ENCODE measurements at regions not wholly inside any gene's neighbourhood (a gene's known extent, or its start where the extent isn't known, plus 50 kb on each side); places are given as distances from the start of the nearest gene placed in this dataset.

DNA sequence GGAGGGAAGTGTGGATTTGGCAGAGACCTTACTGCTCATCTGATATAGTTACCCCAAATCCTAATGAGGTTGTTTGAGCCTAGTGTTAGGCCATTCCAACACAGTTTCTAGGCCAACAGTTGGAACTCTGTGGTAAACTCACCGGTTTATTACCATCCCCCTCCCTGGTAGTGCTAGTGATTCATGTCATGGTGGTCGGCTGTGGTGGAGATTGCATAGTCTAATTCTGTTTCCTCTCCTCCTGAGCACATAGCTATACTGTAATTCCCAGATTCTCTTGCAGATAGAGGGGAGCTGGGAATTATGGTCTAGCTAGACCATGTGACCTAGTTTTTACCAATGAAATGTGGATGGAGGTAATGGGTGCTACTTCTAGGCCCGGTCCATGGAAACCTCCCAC, 123.7 kb upstream of the KIF26B start:
- Histone ChIP-seq H3K9me3 (ENCODE audit: control insufficient read depth, low read length) (no peaks in the 10 kb centered on the region), H3K27ac (ENCODE audit: low read depth, low read length, severe bottlenecking) (no peak overlapping the region), H3K4me1 (ENCODE audit: control insufficient read depth, insufficient read depth, low read length, poor library complexity, severe bottlenecking) (no peaks in the 10 kb centered on the region), H3K4me3 (ENCODE audit: extremely low read depth, insufficient read depth, low read length, poor library complexity, severe bottlenecking) (no peak overlapping the region), H3K36me3 (ENCODE audit: control insufficient read depth, insufficient read depth, low read length) (no peaks in the 10 kb centered on the region)
- WGBS, 2 experiments (ENCODE audit: insufficient coverage in 2 of 2), result 100% methylated on average over 1 of the region's 3 CpGs; no CpG with 5 or more reads in 1 of the 2 experiments

DNA sequence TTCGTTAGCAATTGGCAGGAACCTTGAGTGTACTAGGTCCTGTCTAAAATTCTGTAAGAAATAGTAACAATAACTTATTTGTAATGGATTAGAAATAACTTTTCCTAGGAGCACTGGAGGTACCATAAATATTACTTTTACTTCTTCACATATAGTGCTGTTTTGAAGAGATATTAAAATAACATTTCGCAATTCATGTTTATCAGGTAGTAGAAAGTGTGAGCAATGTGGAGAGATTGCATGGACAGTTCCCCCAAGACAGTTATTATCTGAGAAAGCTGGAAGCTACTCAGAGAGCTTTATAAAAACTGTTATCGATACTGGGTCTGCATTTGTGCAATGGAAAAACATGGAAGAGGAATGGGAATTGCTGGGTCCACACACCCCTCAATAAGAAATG, 128.5 kb upstream of the KIF26B start:
- 100% methylated on average over 1 of the region's 3 CpGs; no CpG with 5 or more reads in 1 of the 2 experiments for WGBS, 2 experiments (ENCODE audit: insufficient coverage in 2 of 2)
- H3K4me1 ChIP-seq (ENCODE audit: control insufficient read depth, insufficient read depth, low read length, poor library complexity, severe bottlenecking), result no peaks in the 10 kb centered on the region
- H3K27ac ChIP-seq (ENCODE audit: low read depth, low read length, severe bottlenecking), result no peak overlapping the region
- no peak overlapping the region for H3K4me3 ChIP-seq (ENCODE audit: extremely low read depth, insufficient read depth, low read length, poor library complexity, severe bottlenecking)
- H3K9me3 ChIP-seq (ENCODE audit: control insufficient read depth, low read length), result no peaks in the 10 kb centered on the region
- H3K36me3 ChIP-seq (ENCODE audit: control insufficient read depth, insufficient read depth, low read length), result peaks cover 3% of the 10 kb centered on the region

- Histone ChIP-seq H3K4me1 (ENCODE audit: control insufficient read depth, insufficient read depth, low read length, poor library complexity, severe bottlenecking) (no peaks in the 10 kb centered on the region), H3K4me3 (ENCODE audit: extremely low read depth, insufficient read depth, low read length, poor library complexity, severe bottlenecking) (no peak overlapping the region), H3K27ac (ENCODE audit: low read depth, low read length, severe bottlenecking) (no peak overlapping the region), H3K36me3 (ENCODE audit: control insufficient read depth, insufficient read depth, low read length) (peaks cover 3% of the 10 kb centered on the region), H3K9me3 (ENCODE audit: control insufficient read depth, low read length) (no peaks in the 10 kb centered on the region)
- WGBS, 2 experiments (ENCODE audit: insufficient coverage in 2 of 2), result 80 to 97% methylated on average over 1 to 4 of the region's 6 CpGs
Measured at GRCh38 chr1:245025525-245025924, 129.3 kb upstream of the KIF26B start.

GRCh38 chr1:245023222-245023621, 131.6 kb upstream of the KIF26B start:
- no CpG with 5 or more reads among the region's 2 CpGs for WGBS, 2 experiments (ENCODE audit: insufficient coverage in 2 of 2)
- H3K4me1 ChIP-seq (ENCODE audit: control insufficient read depth, insufficient read depth, low read length, poor library complexity, severe bottlenecking), result peaks cover 2% of the 10 kb centered on the region

DNA sequence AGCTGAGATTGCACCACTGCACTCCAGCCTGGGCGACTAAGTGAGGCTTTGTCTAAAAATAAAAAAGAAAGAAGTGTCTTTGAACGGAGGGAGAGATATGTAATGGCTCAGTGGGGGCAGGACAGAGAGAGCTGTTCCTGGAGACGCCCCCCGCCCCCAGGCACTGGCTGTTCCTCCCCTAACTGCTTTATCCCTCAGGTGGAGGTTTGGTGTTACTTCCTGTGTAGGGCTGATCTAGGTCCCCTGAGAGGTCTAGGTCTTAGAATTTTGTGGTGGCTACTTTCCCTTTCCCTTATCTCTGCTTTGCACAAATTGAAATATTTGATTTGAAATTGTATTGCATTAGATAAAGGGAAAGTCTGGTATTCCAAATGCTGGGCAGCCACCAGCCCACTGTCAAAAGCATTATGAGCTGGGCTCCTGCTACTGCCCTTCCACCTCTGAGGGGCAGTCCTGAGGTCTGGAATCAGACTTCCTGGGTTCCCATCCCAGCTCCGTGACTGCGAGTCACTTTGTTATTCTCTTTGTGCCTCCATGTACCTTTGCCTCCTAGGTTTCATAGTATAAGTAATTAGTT, 134.8 kb upstream of the KIF26B start:
- H3K4me1 ChIP-seq (ENCODE audit: control insufficient read depth, insufficient read depth, low read length, poor library complexity, severe bottlenecking), result peaks cover 3% of the 10 kb centered on the region
- H3K27ac ChIP-seq (ENCODE audit: low read depth, low read length, severe bottlenecking), result no peak overlapping the region
- 90 to 93% methylated on average over 2 to 3 of the region's 6 CpGs for WGBS, 2 experiments (ENCODE audit: insufficient coverage in 2 of 2)
- peaks cover 3% of the 10 kb centered on the region for H3K36me3 ChIP-seq (ENCODE audit: control insufficient read depth, insufficient read depth, low read length)
- H3K9me3 ChIP-seq (ENCODE audit: control insufficient read depth, low read length), result no peaks in the 10 kb centered on the region
- no peak overlapping the region for H3K4me3 ChIP-seq (ENCODE audit: extremely low read depth, insufficient read depth, low read length, poor library complexity, severe bottlenecking)

More at GRCh38 chr1:245023222-245023621, 131.6 kb upstream of the KIF26B start:
- H3K27ac ChIP-seq (ENCODE audit: low read depth, low read length, severe bottlenecking), result no peak overlapping the region
- H3K4me3 ChIP-seq (ENCODE audit: extremely low read depth, insufficient read depth, low read length, poor library complexity, severe bottlenecking), result no peak overlapping the region
- peaks cover 3% of the 10 kb centered on the region for H3K36me3 ChIP-seq (ENCODE audit: control insufficient read depth, insufficient read depth, low read length)
- H3K9me3 ChIP-seq (ENCODE audit: control insufficient read depth, low read length), result no peaks in the 10 kb centered on the region

GRCh38 chr1:245016700-245017099, 138.1 kb upstream of the KIF26B start:
- H3K4me1 ChIP-seq (ENCODE audit: control insufficient read depth, insufficient read depth, low read length, poor library complexity, severe bottlenecking), result peaks cover 3% of the 10 kb centered on the region
- no peaks in the 10 kb centered on the region for H3K9me3 ChIP-seq (ENCODE audit: control insufficient read depth, low read length)
- H3K4me3 ChIP-seq (ENCODE audit: extremely low read depth, insufficient read depth, low read length, poor library complexity, severe bottlenecking), result no peak overlapping the region
- 100% methylated on average over 1 to 3 of the region's 4 CpGs for WGBS, 2 experiments (ENCODE audit: insufficient coverage in 2 of 2)
- H3K36me3 ChIP-seq (ENCODE audit: control insufficient read depth, insufficient read depth, low read length), result no peaks in the 10 kb centered on the region
- no peak overlapping the region for H3K27ac ChIP-seq (ENCODE audit: low read depth, low read length, severe bottlenecking)

GRCh38 chr1:245015031-245015430, 139.8 kb upstream of the KIF26B start:
- no peaks in the 10 kb centered on the region for H3K9me3 ChIP-seq (ENCODE audit: control insufficient read depth, low read length)
- 92 to 94% methylated on average over 3 of the region's 3 CpGs for WGBS, 2 experiments (ENCODE audit: insufficient coverage in 2 of 2)
- no peak overlapping the region for H3K27ac ChIP-seq (ENCODE audit: low read depth, low read length, severe bottlenecking)
- H3K4me3 ChIP-seq (ENCODE audit: extremely low read depth, insufficient read depth, low read length, poor library complexity, severe bottlenecking), result no peak overlapping the region
- H3K36me3 ChIP-seq (ENCODE audit: control insufficient read depth, insufficient read depth, low read length), result no peaks in the 10 kb centered on the region
- H3K4me1 ChIP-seq (ENCODE audit: control insufficient read depth, insufficient read depth, low read length, poor library complexity, severe bottlenecking), result peaks cover 3% of the 10 kb centered on the region

- no peak overlapping the region for H3K4me3 ChIP-seq (ENCODE audit: extremely low read depth, insufficient read depth, low read length, poor library complexity, severe bottlenecking)
- no peaks in the 10 kb centered on the region for H3K36me3 ChIP-seq (ENCODE audit: control insufficient read depth, insufficient read depth, low read length)
Measured at GRCh38 chr1:245014247-245015029, 140.3 kb upstream of the KIF26B start.

GRCh38 chr1:245010018-245010614, 144.7 kb upstream of the KIF26B start:
- Histone ChIP-seq H3K4me3 (ENCODE audit: extremely low read depth, insufficient read depth, low read length, poor library complexity, severe bottlenecking) (no peak overlapping the region), H3K36me3 (ENCODE audit: control insufficient read depth, insufficient read depth, low read length) (no peaks in the 10 kb centered on the region), H3K4me1 (ENCODE audit: control insufficient read depth, insufficient read depth, low read length, poor library complexity, severe bottlenecking) (peaks cover 3% of the 10 kb centered on the region), H3K27ac (ENCODE audit: low read depth, low read length, severe bottlenecking) (no peak overlapping the region), H3K9me3 (ENCODE audit: control insufficient read depth, low read length) (no peaks in the 10 kb centered on the region)
- 92 to 99% methylated on average over 7 of the region's 8 CpGs for WGBS, 2 experiments (ENCODE audit: insufficient coverage in 2 of 2)

More at GRCh38 chr1:245014247-245015029, 140.3 kb upstream of the KIF26B start:
- 100% methylated on average over 1 of the region's 3 CpGs for WGBS, 2 experiments (ENCODE audit: insufficient coverage in 2 of 2)
- H3K27ac ChIP-seq (ENCODE audit: low read depth, low read length, severe bottlenecking), result no peak overlapping the region
- H3K4me1 ChIP-seq (ENCODE audit: control insufficient read depth, insufficient read depth, low read length, poor library complexity, severe bottlenecking), result peaks cover 3% of the 10 kb centered on the region
- no peaks in the 10 kb centered on the region for H3K9me3 ChIP-seq (ENCODE audit: control insufficient read depth, low read length)

GRCh38 chr1:245008761-245009160, 144.4 kb upstream of the HNRNPU start:
- H3K27ac ChIP-seq (ENCODE audit: low read depth, low read length, severe bottlenecking), result no peak overlapping the region
- H3K36me3 ChIP-seq (ENCODE audit: control insufficient read depth, insufficient read depth, low read length), result no peaks in the 10 kb centered on the region
- no peak overlapping the region for H3K4me3 ChIP-seq (ENCODE audit: extremely low read depth, insufficient read depth, low read length, poor library complexity, severe bottlenecking)
- WGBS, 2 experiments (ENCODE audit: insufficient coverage in 2 of 2), result 88 to 94% methylated on average over 2 of the region's 5 CpGs
- peaks cover 3% of the 10 kb centered on the region for H3K4me1 ChIP-seq (ENCODE audit: control insufficient read depth, insufficient read depth, low read length, poor library complexity, severe bottlenecking)
- H3K9me3 ChIP-seq (ENCODE audit: control insufficient read depth, low read length), result no peaks in the 10 kb centered on the region

GRCh38 chr1:245007852-245008251, 143.5 kb upstream of the HNRNPU start:
- WGBS, 2 experiments (ENCODE audit: insufficient coverage in 2 of 2), result 89 to 97% methylated on average over 4 to 5 of the region's 5 CpGs

More at GRCh38 chr1:245007852-245008251, 143.5 kb upstream of the HNRNPU start:
- Histone ChIP-seq H3K9me3 (ENCODE audit: control insufficient read depth, low read length) (no peaks in the 10 kb centered on the region), H3K4me1 (ENCODE audit: control insufficient read depth, insufficient read depth, low read length, poor library complexity, severe bottlenecking) (peaks cover 3% of the 10 kb centered on the region), H3K36me3 (ENCODE audit: control insufficient read depth, insufficient read depth, low read length) (no peaks in the 10 kb centered on the region), H3K4me3 (ENCODE audit: extremely low read depth, insufficient read depth, low read length, poor library complexity, severe bottlenecking) (no peak overlapping the region), H3K27ac (ENCODE audit: low read depth, low read length, severe bottlenecking) (no peak overlapping the region)

Measured in mesodermal cell (in vitro differentiated cells).